ENCODE measurements at regions not wholly inside any gene's neighbourhood (a gene's known extent, or its start where the extent isn't known, plus 50 kb on each side); places are given as distances from the start of the nearest gene placed in this dataset.

GRCh38 chr3:177287231-177287630, 89.9 kb upstream of the TBL1XR1 start:
- TF ChIP-seq POLR2AphosphoS5 (IDR thresholded peaks at IDR 0.05) (no peak), CTCF (IDR thresholded peaks at IDR 0.05) (no peak), POLR2A (IDR thresholded peaks at IDR 0.05) (no peak)
